ENCODE measurements at regions not wholly inside any gene's neighbourhood (a gene's known extent, or its start where the extent isn't known, plus 50 kb on each side); places are given as distances from the start of the nearest gene placed in this dataset.

- no peak for ATAC-seq
- TF ChIP-seq GLIS3 (CRISPR knock-in tag; IDR thresholded peaks at IDR 0.05): no peak
- no peak for TF ChIP-seq OSR1 (CRISPR knock-in tag; IDR thresholded peaks at IDR 0.05)
- no peak for TF ChIP-seq ZFP30 (CRISPR knock-in tag; IDR thresholded peaks at IDR 0.05)
- no peak for TF ChIP-seq CSRNP3 (CRISPR knock-in tag; IDR thresholded peaks at IDR 0.05)
- no peak for TF ChIP-seq ARNTL (CRISPR knock-in tag; IDR thresholded peaks at IDR 0.05; ENCODE audit: borderline replicate concordance, low read depth)
- TF ChIP-seq ISL1 (CRISPR knock-in tag; IDR thresholded peaks at IDR 0.05): no peak
- no peak for TF ChIP-seq TCF4 (CRISPR knock-in tag; IDR thresholded peaks at IDR 0.05; ENCODE audit: borderline replicate concordance)
- TF ChIP-seq, protein P1, sequence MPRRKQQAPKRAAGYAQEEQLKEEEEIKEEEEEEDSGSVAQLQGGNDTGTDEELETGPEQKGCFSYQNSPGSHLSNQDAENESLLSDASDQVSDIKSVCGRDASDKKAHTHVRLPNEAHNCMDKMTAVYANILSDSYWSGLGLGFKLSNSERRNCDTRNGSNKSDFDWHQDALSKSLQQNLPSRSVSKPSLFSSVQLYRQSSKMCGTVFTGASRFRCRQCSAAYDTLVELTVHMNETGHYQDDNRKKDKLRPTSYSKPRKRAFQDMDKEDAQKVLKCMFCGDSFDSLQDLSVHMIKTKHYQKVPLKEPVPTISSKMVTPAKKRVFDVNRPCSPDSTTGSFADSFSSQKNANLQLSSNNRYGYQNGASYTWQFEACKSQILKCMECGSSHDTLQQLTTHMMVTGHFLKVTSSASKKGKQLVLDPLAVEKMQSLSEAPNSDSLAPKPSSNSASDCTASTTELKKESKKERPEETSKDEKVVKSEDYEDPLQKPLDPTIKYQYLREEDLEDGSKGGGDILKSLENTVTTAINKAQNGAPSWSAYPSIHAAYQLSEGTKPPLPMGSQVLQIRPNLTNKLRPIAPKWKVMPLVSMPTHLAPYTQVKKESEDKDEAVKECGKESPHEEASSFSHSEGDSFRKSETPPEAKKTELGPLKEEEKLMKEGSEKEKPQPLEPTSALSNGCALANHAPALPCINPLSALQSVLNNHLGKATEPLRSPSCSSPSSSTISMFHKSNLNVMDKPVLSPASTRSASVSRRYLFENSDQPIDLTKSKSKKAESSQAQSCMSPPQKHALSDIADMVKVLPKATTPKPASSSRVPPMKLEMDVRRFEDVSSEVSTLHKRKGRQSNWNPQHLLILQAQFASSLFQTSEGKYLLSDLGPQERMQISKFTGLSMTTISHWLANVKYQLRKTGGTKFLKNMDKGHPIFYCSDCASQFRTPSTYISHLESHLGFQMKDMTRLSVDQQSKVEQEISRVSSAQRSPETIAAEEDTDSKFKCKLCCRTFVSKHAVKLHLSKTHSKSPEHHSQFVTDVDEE (CRISPR knock-in tag; IDR thresholded peaks at IDR 0.05): no peak
- no peak for TF ChIP-seq ZC3H10 (CRISPR knock-in tag; IDR thresholded peaks at IDR 0.05)
- no peak for TF ChIP-seq ESRRG (CRISPR knock-in tag; IDR thresholded peaks at IDR 0.05)
- TF ChIP-seq RARB (CRISPR knock-in tag; IDR thresholded peaks at IDR 0.05): no peak
Measured at GRCh38 chr20:12566596-12566995, 442.2 kb upstream of the SPTLC3 start.

GRCh38 chr20:12570371-12570770, 438.4 kb upstream of the SPTLC3 start:
- ATAC-seq: no peak
- TF ChIP-seq, protein P2, sequence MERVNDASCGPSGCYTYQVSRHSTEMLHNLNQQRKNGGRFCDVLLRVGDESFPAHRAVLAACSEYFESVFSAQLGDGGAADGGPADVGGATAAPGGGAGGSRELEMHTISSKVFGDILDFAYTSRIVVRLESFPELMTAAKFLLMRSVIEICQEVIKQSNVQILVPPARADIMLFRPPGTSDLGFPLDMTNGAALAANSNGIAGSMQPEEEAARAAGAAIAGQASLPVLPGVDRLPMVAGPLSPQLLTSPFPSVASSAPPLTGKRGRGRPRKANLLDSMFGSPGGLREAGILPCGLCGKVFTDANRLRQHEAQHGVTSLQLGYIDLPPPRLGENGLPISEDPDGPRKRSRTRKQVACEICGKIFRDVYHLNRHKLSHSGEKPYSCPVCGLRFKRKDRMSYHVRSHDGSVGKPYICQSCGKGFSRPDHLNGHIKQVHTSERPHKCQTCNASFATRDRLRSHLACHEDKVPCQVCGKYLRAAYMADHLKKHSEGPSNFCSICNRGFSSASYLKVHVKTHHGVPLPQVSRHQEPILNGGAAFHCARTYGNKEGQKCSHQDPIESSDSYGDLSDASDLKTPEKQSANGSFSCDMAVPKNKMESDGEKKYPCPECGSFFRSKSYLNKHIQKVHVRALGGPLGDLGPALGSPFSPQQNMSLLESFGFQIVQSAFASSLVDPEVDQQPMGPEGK (CRISPR knock-in tag; IDR thresholded peaks at IDR 0.05; ENCODE audit: borderline replicate concordance): no peak
- TF ChIP-seq OSR1 (CRISPR knock-in tag; IDR thresholded peaks at IDR 0.05) (no peak), ZFP30 (CRISPR knock-in tag; IDR thresholded peaks at IDR 0.05) (no peak), SNAI2 (CRISPR knock-in tag; IDR thresholded peaks at IDR 0.05) (no peak), BACH2 (CRISPR knock-in tag; IDR thresholded peaks at IDR 0.05; ENCODE audit: borderline replicate concordance) (no peak), ZNF565 (CRISPR knock-in tag; conservative IDR thresholded peaks at IDR 0.05; ENCODE audit: low read depth) (no peak), ZC3H10 (CRISPR knock-in tag; IDR thresholded peaks at IDR 0.05) (no peak), ESRRG (CRISPR knock-in tag; IDR thresholded peaks at IDR 0.05) (no peak)

- no peak for TF ChIP-seq CSDC2 (CRISPR knock-in tag; IDR thresholded peaks at IDR 0.05)
- no peak for TF ChIP-seq ZC3H10 (CRISPR knock-in tag; IDR thresholded peaks at IDR 0.05)
- TF ChIP-seq ZFP30 (CRISPR knock-in tag; IDR thresholded peaks at IDR 0.05): no peak
- TF ChIP-seq, protein P1 (CRISPR knock-in tag; IDR thresholded peaks at IDR 0.05): no peak
- TF ChIP-seq SNAI2 (CRISPR knock-in tag; IDR thresholded peaks at IDR 0.05): no peak
- no peak for TF ChIP-seq ARNTL (CRISPR knock-in tag; IDR thresholded peaks at IDR 0.05; ENCODE audit: borderline replicate concordance, low read depth)
- TF ChIP-seq ESRRG (CRISPR knock-in tag; IDR thresholded peaks at IDR 0.05): no peak
- no peak for TF ChIP-seq OSR1 (CRISPR knock-in tag; IDR thresholded peaks at IDR 0.05)
- TF ChIP-seq TCF4 (CRISPR knock-in tag; IDR thresholded peaks at IDR 0.05; ENCODE audit: borderline replicate concordance): no peak
- no peak for TF ChIP-seq ZFP3 (CRISPR knock-in tag; IDR thresholded peaks at IDR 0.05)
- no peak for TF ChIP-seq ZNF565 (CRISPR knock-in tag; conservative IDR thresholded peaks at IDR 0.05; ENCODE audit: low read depth)
- no peak for TF ChIP-seq BACH2 (CRISPR knock-in tag; IDR thresholded peaks at IDR 0.05; ENCODE audit: borderline replicate concordance)
- ATAC-seq: no peak
Measured at GRCh38 chr20:12573442-12573841, 435.3 kb upstream of the SPTLC3 start.
